GM21367 (cell line): ENCODE measurements at regions not wholly inside any gene's neighbourhood (a gene's known extent, or its start where the extent isn't known, plus 50 kb on each side); places are given as distances from the start of the nearest gene placed in this dataset.
"Not testable (repeated sequence)": the region's sequence is repeated elsewhere in the genome, so short reads cannot be mapped to it uniquely, and the experiment has no call there.

Source experiments
- ATAC-seq: cut with Tn5 transposase; IDR thresholded peaks from one replicate; pipeline ENCODE4 v1.9.1; 2021; ENCODE audit not compliant: unreplicated experiment

DNA sequence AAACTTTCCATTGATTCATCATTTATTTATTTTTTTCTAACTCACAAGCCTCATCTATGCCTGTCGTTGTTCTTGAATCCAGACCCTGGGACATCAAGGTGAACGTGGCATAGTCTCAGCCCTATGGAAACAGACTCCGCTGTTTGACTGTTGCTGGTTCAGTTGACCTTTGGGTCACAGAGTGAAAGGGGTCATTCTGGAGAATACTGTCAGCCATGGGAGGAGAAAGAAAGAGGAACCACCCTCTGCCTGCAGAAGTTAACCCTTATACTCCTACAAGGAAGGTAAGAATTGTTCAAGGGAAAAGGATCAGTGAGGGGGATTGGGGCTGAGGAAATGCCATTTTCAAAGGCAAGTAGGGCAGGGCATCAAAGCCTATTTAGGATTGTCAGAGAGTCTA is 387.6 kb upstream of the MAF start:
- no peak for ATAC-seq

DNA sequence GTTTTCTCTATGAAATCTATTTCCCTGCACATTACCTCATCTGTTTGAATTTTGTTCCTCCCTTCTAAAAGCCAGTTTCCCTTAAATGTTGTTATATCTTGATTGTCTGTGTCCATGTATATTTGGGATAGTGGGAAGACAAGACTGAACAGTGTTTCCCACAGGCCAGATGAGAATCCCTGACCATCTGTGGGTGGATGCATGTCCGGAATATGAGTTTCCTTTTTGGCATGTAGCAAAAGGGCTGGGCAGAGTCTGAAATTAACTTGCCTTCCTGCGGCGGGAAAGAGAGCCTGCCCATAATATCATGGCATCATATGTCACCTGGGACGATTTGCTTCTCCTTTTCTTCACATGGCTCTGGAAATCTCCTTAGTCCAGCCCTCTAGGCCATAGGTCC is 385.8 kb upstream of the MAF start:
- ATAC-seq, result no peak

DNA sequence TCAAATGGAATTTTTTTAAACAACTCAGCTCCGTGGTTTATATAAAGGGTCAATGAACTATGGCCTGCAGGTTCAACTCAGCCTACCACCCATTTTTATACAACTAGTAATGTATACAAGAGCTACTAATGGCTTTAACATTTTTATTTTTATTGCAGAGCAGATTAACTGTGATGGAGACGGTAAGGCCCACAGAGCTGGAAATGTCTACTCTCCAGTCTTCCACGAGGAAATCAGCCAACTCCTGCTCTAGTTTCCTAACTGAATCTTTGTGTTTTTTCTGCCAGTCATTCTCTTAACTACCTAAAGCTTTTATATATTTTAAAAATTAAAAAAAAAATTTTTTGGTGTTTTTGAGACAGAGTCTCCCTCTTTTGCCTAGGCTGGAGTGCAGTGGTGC is 385.1 kb upstream of the MAF start:
- ATAC-seq, result no peak

DNA sequence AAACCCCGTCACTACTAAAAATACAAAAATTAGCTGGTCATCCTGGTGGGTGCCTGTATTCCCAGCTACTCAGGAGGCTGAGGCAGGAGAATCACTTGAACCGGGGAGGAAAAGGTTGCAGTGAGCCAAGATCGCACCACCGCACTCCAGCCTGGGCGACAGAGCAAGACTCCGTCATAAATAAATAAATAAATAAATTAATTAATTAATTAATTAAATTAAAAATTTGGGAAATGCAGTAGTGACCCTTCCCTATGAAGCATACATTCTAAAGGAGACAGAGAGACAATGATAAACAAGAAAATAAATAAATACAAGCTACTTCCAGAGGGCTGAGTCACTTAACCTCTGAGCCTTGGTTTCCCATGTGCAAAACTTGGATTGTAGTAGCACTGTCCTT is 383.6 kb upstream of the MAF start:
- not testable (repeated sequence) for ATAC-seq

DNA sequence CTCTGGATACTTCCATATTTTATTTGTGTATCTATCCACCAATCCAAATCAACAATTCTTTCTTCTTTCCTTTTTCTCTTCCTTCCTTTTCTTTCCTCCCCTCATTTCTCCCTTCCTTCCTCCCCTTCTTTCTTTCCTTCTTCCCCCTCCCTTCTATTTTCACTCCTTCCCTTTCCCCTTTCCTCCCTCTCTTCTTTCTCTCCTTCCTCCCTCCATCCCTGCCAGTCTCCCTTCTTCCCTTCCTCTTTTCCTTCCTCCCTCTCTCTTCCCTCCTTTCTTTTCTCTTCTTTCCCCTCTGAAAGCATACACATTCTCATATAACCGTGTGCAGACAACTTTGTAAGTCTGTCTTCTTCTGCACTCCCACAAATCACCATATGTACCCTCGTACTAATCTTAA is 382.3 kb upstream of the MAF start:
- no peak for ATAC-seq

DNA sequence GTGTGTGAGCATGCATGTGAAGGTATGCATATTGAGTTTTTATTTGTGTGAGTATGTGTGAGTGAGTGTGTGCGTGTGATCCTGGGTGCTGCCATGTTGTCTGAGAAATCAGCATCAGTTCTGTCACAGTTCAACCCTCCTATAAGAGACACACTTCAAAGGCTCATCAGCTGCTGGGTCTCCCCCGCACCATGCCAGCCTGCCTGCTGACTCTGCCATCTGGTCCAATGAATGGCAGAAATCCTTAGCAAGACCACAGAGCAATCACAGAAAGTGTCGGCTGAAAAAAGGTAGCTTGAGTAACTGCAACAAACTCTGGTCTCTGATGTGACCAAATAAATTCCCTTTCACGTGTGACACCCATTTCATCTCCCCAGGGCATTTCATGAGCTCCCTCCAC is 381.8 kb upstream of the MAF start:
- ATAC-seq, result no peak

DNA sequence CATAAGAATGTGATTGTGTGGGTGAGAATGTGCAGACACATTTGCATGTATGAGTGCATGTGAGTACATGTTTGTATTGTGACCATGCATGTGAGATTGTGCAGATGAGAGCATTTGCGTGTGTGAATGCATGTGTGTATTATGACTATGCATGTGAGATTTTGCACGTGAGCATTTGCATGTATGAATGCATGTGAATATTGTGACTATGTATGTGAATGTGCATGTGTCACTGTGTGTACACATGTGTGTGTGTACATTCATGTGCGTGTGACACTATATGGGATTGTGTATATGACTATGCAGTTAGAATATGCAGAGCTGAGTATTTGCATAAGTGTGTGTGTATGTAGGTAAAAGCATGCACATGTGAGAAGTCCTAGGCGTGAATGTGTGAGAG is 381.3 kb upstream of the MAF start:
- ATAC-seq, result no peak

DNA sequence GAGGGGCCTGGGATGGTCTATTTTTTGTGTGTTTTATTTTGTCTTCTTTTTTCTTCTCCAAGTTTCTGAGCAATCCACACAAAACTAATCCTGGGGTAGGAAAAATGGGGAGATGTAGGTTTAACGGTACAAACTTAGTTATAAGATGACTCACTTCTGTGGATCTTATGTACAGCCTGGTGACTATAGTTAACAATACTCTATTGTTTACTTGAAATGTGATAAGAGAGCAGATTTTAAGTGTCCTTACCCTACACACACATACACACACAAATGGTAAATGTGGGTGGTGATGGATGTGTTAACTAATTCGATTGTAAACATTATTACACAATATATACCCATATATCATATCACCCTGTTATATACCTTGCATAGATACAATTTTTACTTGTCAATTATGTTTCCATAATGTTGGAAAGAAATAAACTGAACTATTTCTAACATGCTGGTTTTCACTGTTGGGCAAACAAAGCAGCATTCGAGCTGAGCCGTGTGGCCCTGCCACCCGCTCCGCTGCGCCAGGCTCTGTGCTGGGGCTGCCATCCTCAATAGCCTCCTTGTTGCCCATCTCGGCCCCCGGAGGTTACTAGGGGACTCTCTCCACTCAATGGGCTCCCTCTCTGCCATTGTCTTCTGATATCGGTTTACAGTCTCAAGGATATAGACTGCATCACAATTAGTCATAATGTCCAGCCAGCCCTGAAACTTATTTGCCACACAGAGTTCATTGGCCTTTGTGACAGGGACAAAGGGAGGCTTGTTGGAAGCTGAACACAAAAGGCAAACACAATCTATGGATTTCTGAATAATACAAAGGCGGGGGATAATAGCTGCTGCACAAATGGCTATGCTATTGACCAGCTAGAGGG is 380.3 kb upstream of the MAF start:
- no peak for ATAC-seq

DNA sequence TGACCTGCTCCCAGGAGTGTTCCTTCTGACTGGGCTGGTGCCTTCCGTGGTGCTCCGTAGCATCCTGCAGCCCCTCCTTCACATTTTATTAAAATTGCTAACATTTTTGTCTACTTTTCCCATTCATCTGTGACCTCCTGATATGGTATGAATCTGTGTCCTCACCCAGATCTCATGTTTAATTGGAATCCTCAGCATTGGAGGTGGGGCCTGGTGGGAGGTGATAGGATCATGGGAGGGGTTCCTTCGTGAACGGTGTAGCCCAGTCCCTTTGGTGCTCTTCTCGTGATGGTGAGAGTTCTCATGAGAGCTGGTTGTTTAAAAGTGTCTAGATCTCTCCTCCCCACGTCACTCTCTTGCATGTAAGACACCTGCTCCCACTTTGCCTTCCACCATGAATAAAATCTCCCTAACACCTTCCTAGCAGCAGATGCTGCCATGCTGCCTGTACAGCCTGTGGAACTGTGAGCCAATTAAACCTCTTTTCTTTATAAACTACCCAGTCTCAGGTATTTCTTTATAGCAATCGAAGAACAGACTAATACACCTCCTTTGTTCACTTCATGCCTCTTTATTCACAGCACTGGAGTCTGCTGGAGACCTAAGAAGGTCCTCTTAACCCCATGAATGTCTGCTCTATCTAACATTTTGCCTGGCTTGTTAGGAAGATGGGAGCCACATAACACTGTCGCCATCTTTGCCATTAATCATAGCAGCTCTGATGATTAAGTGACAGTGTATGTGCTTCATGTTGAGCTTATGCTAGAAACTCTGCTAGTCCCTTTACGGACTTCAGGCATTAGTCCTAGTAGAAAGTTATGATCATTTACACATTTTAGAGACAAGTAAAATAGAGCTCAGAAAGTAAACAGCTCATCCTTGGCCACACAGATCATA is 377.7 kb upstream of the MAF start:
- no peak for ATAC-seq

DNA sequence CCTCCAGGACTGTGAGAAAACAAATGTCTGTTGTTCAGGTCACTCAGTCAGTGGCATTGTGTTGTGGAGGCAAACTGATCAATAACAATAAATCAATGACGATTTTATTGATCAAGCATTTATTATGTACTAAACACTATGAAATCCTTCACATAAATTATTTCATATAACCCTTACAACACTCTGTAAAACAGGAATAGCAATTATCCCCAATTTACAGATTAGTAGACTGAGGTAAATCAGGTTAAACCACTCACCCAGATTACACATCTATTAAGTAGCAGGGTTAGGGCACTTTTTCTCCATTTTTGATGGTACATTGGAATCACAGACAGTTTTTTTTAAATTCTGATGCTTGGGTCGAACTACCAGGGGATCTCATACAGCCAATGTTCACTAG is 372.8 kb upstream of the MAF start:
- ATAC-seq, result no peak

DNA sequence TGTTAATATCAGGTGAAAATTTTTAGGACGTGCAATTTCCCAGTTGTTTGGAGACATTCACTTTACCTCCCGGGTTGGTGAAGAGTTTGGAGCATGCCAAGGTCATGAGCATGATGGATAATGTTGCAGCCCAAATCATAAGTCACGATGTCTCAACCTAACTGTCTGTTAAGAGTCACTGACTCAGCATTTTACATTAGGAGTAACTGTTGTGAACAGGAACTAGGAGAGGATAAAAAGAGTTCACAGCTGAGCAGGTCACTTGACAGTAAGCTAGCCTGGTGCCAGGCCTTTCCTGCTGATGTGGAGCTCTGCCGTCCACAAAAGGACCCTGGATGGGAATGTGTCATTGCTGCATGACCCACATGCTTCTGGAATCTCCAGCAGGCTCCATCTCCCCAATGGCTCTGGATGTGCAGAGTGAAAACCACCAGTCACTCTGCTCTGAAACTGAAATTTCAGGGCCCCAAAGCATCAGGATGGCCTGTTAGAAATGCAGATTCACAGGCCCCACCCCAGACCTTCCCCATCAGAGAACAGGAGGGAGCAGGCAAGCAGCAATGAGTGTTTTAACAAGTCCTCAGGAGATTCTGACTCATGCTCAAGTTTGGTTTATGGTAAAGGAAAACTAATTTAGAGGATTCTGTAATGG is 371.6 kb upstream of the MAF start:
- no peak for ATAC-seq

DNA sequence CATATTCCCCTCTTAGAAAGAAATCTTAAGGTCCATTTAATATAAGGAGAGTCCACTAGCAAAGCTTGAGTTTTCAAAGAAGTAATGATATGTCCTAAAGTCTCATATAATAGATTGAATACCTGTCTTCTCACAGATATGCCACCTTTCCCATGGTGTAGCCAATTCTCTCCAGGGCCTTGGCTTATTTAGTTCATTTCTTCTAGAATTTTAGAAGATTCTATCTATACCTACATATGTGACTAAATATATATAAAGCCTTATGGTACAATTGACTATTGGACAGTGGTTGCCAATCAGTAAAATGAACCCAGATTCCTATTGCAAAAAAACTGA is 370.7 kb upstream of the MAF start:
- ATAC-seq, result no peak

DNA sequence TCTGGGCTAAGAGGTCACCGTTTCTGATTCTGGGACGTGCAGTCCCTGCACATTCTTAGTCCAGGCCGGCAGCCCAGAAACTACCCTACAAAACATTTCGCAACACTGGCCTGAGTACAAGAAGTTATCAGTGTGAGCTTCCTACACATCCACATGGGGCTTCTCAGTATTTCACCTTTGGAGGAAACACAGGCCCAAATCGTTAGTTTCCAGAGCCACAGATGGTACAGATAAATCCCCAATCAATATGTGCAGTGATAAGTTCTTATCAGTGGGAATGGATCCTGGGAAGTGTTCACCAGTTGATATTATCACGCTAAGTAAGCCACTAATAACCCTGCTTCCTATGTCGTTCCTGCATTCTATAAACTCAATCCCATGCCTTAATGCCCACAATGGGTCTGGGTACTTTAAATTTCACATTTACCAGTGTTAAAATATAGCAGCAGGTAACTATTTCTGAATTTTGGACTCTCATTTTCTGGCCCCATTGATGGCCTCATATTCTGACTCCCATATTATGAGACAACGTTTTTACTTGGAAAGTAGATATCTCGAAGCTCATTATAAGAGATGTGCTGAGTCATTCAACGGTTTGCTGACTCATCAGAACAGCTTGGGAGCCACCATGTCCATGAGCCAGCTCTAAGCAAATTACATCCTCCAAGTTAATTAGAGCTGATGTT is 370.2 kb upstream of the MAF start:
- ATAC-seq, result no peak

DNA sequence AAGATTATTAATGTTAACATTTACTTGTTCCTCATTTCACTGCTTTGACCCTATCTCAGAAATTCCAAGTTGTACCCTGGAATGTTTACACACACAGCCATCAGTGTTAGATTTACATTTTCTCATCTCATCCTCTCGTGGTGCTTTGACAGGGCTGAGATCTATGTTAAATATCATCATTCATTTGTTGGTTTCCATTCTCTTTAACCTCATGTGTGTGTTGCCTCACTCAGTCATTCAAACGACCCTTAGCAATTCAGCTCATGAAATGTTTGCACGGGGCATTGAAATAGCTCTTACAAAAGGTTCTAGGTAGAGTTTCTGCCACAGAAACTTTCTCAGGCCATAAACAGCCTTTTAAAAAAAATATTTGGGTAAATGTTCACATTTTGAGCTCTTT is 369.6 kb upstream of the MAF start:
- no peak for ATAC-seq

DNA sequence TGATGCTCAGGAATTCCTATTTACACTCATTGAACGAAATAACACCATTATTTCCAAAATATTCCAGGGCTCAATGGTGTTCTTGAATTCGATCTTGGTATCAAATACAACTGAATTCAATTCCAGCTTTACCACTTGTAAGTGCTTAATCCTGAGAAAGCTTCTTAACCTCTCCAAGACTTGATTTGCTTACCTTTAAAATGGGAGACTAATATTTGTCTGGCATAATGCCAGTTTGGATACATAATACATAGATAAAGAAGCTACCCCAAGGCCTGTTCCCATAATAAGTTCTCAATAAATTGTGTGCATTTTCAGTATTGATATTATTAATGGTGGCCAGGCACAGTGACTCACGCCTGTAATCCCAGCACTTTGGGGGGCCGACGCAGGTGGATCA is 368.9 kb upstream of the MAF start:
- no peak for ATAC-seq

DNA sequence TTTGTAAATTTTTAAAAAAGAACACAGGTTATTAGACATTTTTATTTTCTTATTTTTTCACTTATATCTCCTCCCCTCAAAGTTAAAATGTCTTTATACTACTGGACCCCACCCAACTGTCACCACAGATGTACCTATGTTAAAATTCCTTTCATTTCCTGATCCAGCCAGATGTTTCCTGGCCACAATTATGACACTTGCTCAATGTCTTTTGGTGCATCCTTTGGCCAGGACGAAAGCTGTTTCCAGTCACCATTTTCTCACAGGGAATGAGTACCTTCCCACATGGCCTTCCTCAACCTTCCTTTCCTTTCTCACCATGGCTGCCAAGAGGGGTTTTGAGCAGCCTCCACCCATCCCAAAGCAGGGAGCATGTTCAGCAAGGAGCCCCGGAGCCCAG is 365.7 kb upstream of the MAF start:
- ATAC-seq, result no peak

DNA sequence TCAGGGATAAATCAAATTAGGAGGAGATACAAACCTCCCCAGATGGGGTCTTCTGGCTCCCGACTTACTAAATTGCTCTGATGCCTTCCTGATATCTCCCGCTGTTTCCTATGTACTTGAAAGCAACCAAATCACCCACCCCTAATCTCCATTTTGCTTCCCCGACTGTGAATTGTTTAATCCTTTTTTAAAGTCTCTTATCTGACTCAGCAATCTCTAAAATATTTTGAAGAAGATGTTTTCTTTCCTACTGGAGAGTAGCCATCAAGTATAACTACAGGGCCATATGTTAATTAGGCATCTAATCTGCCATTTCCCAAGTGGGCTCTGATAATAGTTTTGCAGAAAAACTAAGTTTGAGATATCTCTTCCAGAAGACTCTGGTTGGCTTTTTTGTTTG is 365.2 kb upstream of the MAF start:
- ATAC-seq, result no peak

DNA sequence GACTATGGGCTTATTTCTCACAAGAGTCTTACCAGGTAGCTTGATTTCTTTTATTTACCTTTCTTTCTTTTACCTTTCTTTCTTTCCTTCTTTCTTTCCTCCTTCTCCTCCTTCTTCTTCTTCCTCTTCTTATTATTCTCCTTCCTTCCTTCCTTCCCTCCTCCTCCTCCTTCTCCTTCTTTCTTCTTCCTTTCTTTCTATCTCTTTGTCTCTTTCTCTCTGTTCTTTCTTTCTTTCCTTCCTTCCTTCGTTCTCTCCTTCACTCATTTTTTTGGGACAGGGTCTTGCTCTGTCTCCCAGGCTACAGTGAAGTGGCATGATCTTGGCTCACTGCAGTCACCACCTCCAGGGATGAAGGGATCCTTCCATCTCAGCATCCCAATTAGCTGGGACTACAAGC is 363.6 kb upstream of the MAF start:
- ATAC-seq, result no peak

DNA sequence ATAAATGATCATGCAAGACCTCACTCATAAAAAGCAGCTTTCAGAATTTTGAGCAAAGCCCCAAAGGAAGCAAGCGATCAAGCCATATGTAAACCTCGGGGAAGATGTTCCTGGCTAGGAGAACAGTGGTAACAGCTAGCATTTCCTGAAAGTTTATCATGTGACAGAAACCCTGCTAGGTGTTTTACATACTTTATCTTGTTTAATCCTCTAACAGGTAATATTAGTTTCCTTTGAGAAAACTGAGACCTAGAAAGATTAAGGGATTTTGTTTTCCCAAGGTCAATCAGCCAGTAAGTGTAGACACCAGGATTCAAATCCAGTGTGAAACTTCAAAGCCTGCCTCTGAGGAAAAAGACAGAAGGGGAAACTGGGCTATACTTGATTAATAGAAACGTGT is 362.4 kb upstream of the MAF start:
- no peak for ATAC-seq

DNA sequence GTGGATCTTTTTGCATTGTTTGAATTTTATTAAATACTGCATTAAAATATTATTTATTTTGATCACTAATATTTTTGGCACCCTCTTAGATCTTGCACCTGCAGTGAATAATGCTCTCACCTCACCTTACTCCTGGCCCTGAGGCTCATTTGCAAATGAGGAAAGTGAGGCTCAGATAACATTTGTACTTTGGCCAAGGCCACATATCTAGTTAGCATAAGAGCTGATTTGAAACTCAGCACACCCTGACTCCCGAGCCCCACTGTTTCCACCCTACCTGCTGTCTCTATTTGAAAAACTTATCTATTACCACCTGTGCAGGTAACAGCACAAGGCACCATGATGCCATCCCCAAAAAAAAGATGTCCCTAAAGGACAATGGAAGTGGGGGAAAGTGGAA is 358.7 kb upstream of the MAF start:
- ATAC-seq, result no peak

DNA sequence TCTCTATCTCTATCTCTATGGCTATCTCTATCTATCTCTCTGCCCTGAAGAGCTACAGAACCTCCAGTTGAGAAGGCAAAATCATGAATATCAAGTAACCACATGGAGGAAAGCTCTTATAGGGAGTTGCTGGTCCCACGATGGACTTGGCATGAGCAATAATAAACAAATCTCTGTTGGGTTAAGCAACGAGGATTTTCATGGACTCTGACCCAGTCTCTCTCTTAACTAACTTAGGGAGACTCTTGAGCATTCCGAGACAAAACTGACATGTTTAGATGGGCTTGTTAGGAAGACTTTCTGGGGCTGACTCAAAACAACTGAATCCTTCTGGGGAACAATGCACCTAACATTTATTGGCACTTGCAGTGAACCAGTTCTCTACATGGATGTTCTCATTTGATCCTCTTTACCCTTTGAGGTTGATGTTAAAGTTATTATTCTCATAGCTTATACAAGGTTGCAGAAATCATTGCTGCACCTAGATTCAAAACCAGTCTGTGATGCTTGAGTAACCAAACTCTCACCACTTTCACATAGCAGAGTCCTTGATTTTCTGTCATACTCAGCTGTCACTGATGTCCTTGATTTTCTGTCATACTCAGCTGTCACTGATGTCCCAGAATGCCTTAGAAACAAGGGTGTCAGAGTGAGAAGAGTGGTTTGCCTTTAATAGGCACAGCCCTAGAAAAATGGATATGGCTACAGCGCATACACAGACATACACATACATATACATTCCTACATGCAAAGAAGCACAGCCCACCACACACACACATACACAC is 354.6 kb upstream of the MAF start:
- ATAC-seq, result no peak
